ENCODE measurements at regions not wholly inside any gene's neighbourhood (a gene's known extent, or its start where the extent isn't known, plus 50 kb on each side); places are given as distances from the start of the nearest gene placed in this dataset.
"Not testable (repeated sequence)": the region's sequence is repeated elsewhere in the genome, so short reads cannot be mapped to it uniquely, and the experiment has no call there.

DNA sequence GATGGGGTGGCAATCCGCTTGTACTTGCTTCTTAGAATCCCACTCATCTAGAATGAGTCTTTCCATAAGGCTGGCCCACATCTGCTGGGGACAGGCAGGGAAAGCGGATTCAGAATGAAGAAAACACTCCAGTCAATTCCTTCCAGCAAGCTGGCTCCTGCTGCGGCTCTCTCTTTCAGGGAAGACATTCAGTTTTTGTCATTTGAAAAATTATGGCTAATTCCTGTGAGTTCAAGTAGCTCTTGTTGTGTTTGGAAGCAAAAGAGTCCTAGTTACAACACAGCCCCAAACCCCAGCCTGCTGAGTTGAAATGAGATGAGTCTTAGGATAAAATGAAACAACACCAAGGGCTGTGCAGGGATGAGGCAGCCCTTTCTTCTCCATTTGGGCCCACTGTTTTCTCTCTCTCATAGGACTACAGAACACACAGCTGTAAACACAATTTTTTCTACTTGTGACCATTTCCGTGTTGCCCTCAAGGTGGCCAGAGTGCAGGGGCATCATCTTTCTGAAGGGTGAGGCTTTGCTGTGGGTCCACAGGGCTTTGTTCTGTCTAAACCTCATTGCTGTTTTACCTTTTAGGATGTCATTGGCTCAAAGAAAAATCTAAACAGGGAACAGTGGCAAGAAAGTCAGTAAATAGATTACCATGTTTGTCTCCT, 90.8 kb upstream of the EEPD1 start:
- no peaks in the 10 kb centered on the region for H3K79me2 ChIP-seq (ENCODE audit: low read length)
- no peak overlapping the region for H3K4me3 ChIP-seq (ENCODE audit: low read length)
- no peak overlapping the region for H3K4me2 ChIP-seq (ENCODE audit: low read length)
- peaks cover 8% of the 10 kb centered on the region for H3K4me1 ChIP-seq (ENCODE audit: low read length)
- H3K36me3 ChIP-seq (replicated peaks; ENCODE audit: low read depth, low read length), result no peaks in the 10 kb centered on the region
- no peak overlapping the region for H2AFZ ChIP-seq (ENCODE audit: low read depth, low read length)
- H3K9ac ChIP-seq (ENCODE audit: low read length), result no peak overlapping the region
- no peaks in the 10 kb centered on the region for H3K9me3 ChIP-seq (ENCODE audit: insufficient read depth, low read length)
- TF ChIP-seq, protein P1, sequence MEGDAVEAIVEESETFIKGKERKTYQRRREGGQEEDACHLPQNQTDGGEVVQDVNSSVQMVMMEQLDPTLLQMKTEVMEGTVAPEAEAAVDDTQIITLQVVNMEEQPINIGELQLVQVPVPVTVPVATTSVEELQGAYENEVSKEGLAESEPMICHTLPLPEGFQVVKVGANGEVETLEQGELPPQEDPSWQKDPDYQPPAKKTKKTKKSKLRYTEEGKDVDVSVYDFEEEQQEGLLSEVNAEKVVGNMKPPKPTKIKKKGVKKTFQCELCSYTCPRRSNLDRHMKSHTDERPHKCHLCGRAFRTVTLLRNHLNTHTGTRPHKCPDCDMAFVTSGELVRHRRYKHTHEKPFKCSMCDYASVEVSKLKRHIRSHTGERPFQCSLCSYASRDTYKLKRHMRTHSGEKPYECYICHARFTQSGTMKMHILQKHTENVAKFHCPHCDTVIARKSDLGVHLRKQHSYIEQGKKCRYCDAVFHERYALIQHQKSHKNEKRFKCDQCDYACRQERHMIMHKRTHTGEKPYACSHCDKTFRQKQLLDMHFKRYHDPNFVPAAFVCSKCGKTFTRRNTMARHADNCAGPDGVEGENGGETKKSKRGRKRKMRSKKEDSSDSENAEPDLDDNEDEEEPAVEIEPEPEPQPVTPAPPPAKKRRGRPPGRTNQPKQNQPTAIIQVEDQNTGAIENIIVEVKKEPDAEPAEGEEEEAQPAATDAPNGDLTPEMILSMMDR (IDR thresholded peaks at IDR 0.05; ENCODE audit: low read depth, low read length), result no peak
- TF ChIP-seq EZH2phosphoT487 (IDR thresholded peaks at IDR 0.05; ENCODE audit: low read depth), result no peak
- no peak overlapping the region for H3K27ac ChIP-seq (ENCODE audit: low read length)
- H3K27me3 ChIP-seq (ENCODE audit: low read depth, low read length), result peaks cover 45% of the 10 kb centered on the region
- H4K20me1 ChIP-seq (ENCODE audit: insufficient read depth, low read length), result no peaks in the 10 kb centered on the region

DNA sequence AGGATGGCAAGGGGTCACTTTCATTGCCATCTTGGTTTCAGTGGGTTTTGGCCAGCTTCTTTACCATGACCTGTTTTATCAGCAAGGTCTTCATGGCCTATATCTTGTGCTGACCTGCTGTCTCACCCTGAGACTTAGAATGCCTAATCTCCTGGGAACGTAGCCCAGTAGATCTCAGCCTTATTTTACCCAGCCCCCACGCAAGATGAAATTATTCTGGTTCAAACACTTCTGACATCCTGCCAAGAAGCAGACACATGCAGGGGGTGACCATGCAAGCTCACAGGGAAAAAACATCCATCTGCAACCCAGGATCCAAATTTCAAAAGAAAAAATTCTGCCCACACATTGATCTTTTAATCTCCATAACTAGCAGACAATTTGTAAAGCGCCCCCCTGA, 88.4 kb upstream of the EEPD1 start:
- Histone ChIP-seq H3K4me3 (ENCODE audit: low read length) (no peak overlapping the region), H2AFZ (ENCODE audit: low read depth, low read length) (no peak overlapping the region), H3K36me3 (replicated peaks; ENCODE audit: low read depth, low read length) (no peaks in the 10 kb centered on the region), H3K79me2 (ENCODE audit: low read length) (no peaks in the 10 kb centered on the region), H3K27ac (ENCODE audit: low read length) (no peak overlapping the region), H3K9me3 (ENCODE audit: insufficient read depth, low read length) (no peaks in the 10 kb centered on the region), H4K20me1 (ENCODE audit: insufficient read depth, low read length) (no peaks in the 10 kb centered on the region), H3K4me1 (ENCODE audit: low read length) (no peaks in the 10 kb centered on the region), H3K27me3 (ENCODE audit: low read depth, low read length) (peaks cover 40% of the 10 kb centered on the region), H3K9ac (ENCODE audit: low read length) (no peak overlapping the region), H3K4me2 (ENCODE audit: low read length) (no peak overlapping the region)
- TF ChIP-seq, protein P1 (IDR thresholded peaks at IDR 0.05; ENCODE audit: low read depth, low read length), result no peak
- no peak for TF ChIP-seq EZH2phosphoT487 (IDR thresholded peaks at IDR 0.05; ENCODE audit: low read depth)

DNA sequence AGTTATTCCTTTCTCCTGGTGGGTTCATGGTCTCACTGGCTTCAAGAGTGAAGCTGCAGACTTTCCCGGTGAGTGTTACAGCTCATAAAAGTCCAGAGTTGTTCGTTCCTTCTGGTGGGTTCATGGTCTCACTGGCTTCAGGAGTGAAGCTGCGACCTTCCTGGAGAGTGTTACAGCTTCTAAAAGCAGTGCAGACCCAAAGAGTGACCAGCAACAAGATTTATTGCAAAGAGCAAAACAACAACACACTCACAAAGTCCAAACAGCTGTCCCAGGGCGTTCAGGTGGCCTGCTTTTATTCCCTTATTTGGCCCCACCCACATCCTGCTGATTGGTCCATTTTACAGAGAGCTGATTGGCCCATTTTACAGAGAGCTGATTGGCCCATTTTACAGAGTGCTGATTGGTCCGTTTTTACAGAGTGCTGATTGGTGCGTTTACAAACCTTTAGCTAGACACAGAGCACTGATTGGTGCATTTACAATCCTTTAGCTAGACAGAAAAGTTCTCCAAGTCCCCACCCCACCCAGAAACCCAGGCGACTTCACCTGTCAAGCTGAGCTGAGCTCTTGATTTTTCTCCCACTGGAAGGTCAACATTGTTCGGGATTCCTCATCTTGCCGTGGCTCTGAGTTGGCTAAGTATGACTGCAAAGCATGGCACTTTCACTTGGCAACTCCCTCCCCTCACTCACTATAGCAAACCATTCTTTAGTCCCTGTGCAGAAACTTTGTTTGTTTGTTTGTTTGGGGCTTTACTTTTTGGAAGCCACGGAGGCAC, 87.3 kb upstream of the EEPD1 start:
- not testable (repeated sequence) for H3K4me2 ChIP-seq (ENCODE audit: low read length); H3K27ac ChIP-seq (ENCODE audit: low read length); H3K79me2 ChIP-seq (ENCODE audit: low read length); H3K36me3 ChIP-seq (replicated peaks; ENCODE audit: low read depth, low read length); H2AFZ ChIP-seq (ENCODE audit: low read depth, low read length); H3K9ac ChIP-seq (ENCODE audit: low read length); H4K20me1 ChIP-seq (ENCODE audit: insufficient read depth, low read length); H3K4me1 ChIP-seq (ENCODE audit: low read length); H3K4me3 ChIP-seq (ENCODE audit: low read length); H3K9me3 ChIP-seq (ENCODE audit: insufficient read depth, low read length)
- peaks cover 46% of the 10 kb centered on the region for H3K27me3 ChIP-seq (ENCODE audit: low read depth, low read length)

DNA sequence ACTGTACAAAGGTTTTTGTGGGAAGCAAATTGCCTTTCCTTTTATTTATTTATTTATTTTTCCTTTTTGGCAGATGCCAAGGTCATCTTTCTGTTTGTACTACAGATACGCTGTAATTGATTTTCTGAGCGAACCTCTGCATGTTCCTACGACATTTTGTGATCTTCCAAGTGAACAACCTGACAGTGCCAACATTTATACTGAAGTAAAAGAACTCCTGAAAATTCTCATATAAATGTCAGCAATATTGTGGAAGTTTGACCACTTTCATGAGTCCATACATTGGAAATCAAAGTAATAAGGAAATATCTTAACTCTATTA, 86.8 kb upstream of the EEPD1 start:
- Histone ChIP-seq H4K20me1 (ENCODE audit: insufficient read depth, low read length) (no peaks in the 10 kb centered on the region), H3K27me3 (ENCODE audit: low read depth, low read length) (peaks cover 50% of the 10 kb centered on the region), H3K36me3 (replicated peaks; ENCODE audit: low read depth, low read length) (no peaks in the 10 kb centered on the region), H3K9ac (ENCODE audit: low read length) (no peak overlapping the region), H3K4me2 (ENCODE audit: low read length) (no peak overlapping the region), H3K4me1 (ENCODE audit: low read length) (no peaks in the 10 kb centered on the region), H3K79me2 (ENCODE audit: low read length) (no peaks in the 10 kb centered on the region), H3K27ac (ENCODE audit: low read length) (no peak overlapping the region), H2AFZ (ENCODE audit: low read depth, low read length) (no peak overlapping the region), H3K4me3 (ENCODE audit: low read length) (no peak overlapping the region), H3K9me3 (ENCODE audit: insufficient read depth, low read length) (no peaks in the 10 kb centered on the region)
- TF ChIP-seq EZH2phosphoT487 (IDR thresholded peaks at IDR 0.05; ENCODE audit: low read depth), result no peak
- TF ChIP-seq, protein P1 (IDR thresholded peaks at IDR 0.05; ENCODE audit: low read depth, low read length), result no peak
